H1 (cell line): ENCODE measurements at regions not wholly inside any gene's neighbourhood (a gene's known extent, or its start where the extent isn't known, plus 50 kb on each side); places are given as distances from the start of the nearest gene placed in this dataset.

Source experiments
- CTCF ChIA-PET: fragments of 300-600 bp; sonication (Branson Sonifier 250); formaldehyde crosslinking; loops from one replicate; lab custom pipeline; 2021; ENCODE audit not compliant: partially characterized antibody; lab: Charles Lee
- POLR2A ChIA-PET: fragments of 300-600 bp; sonication (Branson Sonifier 250); formaldehyde crosslinking; loops from one replicate; lab custom pipeline; 2021; ENCODE audit warnings: inconsistent platforms; ENCODE audit not compliant: partially characterized antibody; lab: Charles Lee
- DNase-seq, 2 experiments: peaks; one replicate each; pipeline versions ENCODE4 v3.0.0 to v3.0.0-alpha.2; 2010 to 2022; ENCODE audit warnings: low spot score in 2 of 2, low read depth in 1 of 2, mixed read lengths in 1 of 2
- FAIRE-seq: peaks from 2 replicates; lab custom pipeline; 2011; peaks lifted over from hg19 to GRCh38; lab: Jason Lieb, UNC
- H2AFZ ChIP-seq: 2 replicates; pipeline ENCODE4 v1.8.1; 2012; ENCODE audit warnings: low read length, inconsistent platforms
- H2AK5ac ChIP-seq: 2 replicates; pipeline ENCODE4 v1.6.1; 2013; ENCODE audit warnings: low read depth, low read length
- H2BK120ac ChIP-seq: replicated peaks from 2 replicates; pipeline ENCODE3; 2013; ENCODE audit warnings: low read depth, low read length, inconsistent platforms
- H2BK12ac ChIP-seq: 2 replicates; pipeline ENCODE4 v1.6.1; 2013; ENCODE audit warnings: low read depth, low read length
- H2BK15ac ChIP-seq: 2 replicates; pipeline ENCODE4 v1.6.1; 2013; ENCODE audit warnings: low read length
- H2BK20ac ChIP-seq: 2 replicates; pipeline ENCODE4 v1.6.1; 2013; ENCODE audit warnings: low read length
- H2BK5ac ChIP-seq: 2 replicates; pipeline ENCODE4 v1.6.1; 2013; ENCODE audit warnings: low read depth, low read length
- H3K14ac ChIP-seq: 2 replicates; pipeline ENCODE4 v1.6.1; 2013; ENCODE audit warnings: inconsistent platforms; ENCODE audit not compliant: insufficient read length
- H3K18ac ChIP-seq: 2 replicates; pipeline ENCODE4 v1.6.1; 2013; ENCODE audit warnings: low read length; ENCODE audit errors: extremely low read depth
- H3K23ac ChIP-seq: 2 replicates; pipeline ENCODE4 v1.6.1; 2013; ENCODE audit warnings: inconsistent platforms; ENCODE audit not compliant: insufficient read length
- H3K23me2 ChIP-seq: 2 replicates; pipeline ENCODE4 v1.6.1; 2013; ENCODE audit warnings: low read depth, low read length
- H3K27ac ChIP-seq: 2 replicates; pipeline ENCODE4 v1.6.1; 2011; ENCODE audit warnings: low read depth, low read length, inconsistent platforms
- H3K27me3 ChIP-seq, 4 experiments: replicated peaks in 1 of 4; 1 replicate in 1 of 4; 2 replicates in 3 of 4; pipeline versions ENCODE4 v1.6.1 to v1.8.1; 2011 to 2013; ENCODE audit warnings: low read length in 3 of 4, mild to moderate bottlenecking in 3 of 4, inconsistent platforms in 2 of 4, mixed read lengths in 2 of 4, moderate library complexity in 1 of 4; ENCODE audit not compliant: control insufficient read depth in 3 of 4, insufficient read depth in 3 of 4; ENCODE audit errors: extremely low read depth in 1 of 4
- H3K36me3 ChIP-seq, 4 experiments: 2 replicates each; pipeline versions ENCODE4 v1.6.1 to v1.8.1; 2011 to 2013; ENCODE audit warnings: mild to moderate bottlenecking in 4 of 4, low read length in 3 of 4, moderate library complexity in 2 of 4, control low read depth in 1 of 4, inconsistent platforms in 1 of 4; ENCODE audit not compliant: insufficient read depth in 4 of 4, control insufficient read depth in 2 of 4
- H3K4ac ChIP-seq: replicated peaks from 2 replicates; pipeline ENCODE3; 2013; ENCODE audit warnings: low read length, low read depth, mixed read lengths, inconsistent platforms; ENCODE audit not compliant: insufficient read length
- H3K4me1 ChIP-seq, 4 experiments: replicated peaks in 1 of 4; 1 replicate in 1 of 4; 2 replicates in 3 of 4; pipeline versions ENCODE4 v1.6.1 to v1.8.1; 2011 to 2013; ENCODE audit warnings: low read length in 3 of 4, inconsistent platforms in 2 of 4, mixed read lengths in 1 of 4; ENCODE audit not compliant: insufficient read depth in 4 of 4, control insufficient read depth in 3 of 4
- H3K4me2 ChIP-seq, 2 experiments: 2 replicates each; pipeline versions ENCODE4 v1.6.1 to v1.8.1; 2011 to 2013; ENCODE audit warnings: low read depth in 2 of 2, low read length in 2 of 2, control low read depth in 1 of 2, inconsistent platforms in 1 of 2, mild to moderate bottlenecking in 1 of 2; ENCODE audit not compliant: insufficient read depth in 1 of 2
- H3K4me3 ChIP-seq, 4 experiments: fragments of 200-600, 300-600 bp in 1 of 4; sonication (generic), shearing (Covaris generic), sonication (Bioruptor Twin) in 1 of 4; 2 replicates each; pipeline versions ENCODE4 v1.5.1 to v1.8.1; 2011 to 2016; ENCODE audit warnings: low read length in 4 of 4, low read depth in 3 of 4, control low read depth in 2 of 4, inconsistent platforms in 2 of 4, mild to moderate bottlenecking in 2 of 4, mixed read lengths in 1 of 4, moderate library complexity in 1 of 4; ENCODE audit not compliant: insufficient read depth in 2 of 4; ENCODE audit errors: extremely low read depth in 1 of 4
- H3K56ac ChIP-seq: replicated peaks from 2 replicates; pipeline ENCODE3; 2013; ENCODE audit warnings: low read depth, mild to moderate bottlenecking, mixed read lengths, low read length, inconsistent platforms; ENCODE audit not compliant: insufficient read length
- H3K79me1 ChIP-seq: 2 replicates; pipeline ENCODE4 v1.6.1; 2013; ENCODE audit warnings: low read depth, low read length, control low read depth
- H3K79me2 ChIP-seq, 2 experiments: 2 replicates each; pipeline versions ENCODE4 v1.6.1 to v1.8.1; 2012 to 2013; ENCODE audit warnings: low read length in 2 of 2, mild to moderate bottlenecking in 2 of 2, inconsistent platforms in 1 of 2; ENCODE audit not compliant: insufficient read depth in 2 of 2, control insufficient read depth in 1 of 2
- H3K9ac ChIP-seq, 4 experiments: replicated peaks in 1 of 4; 1 replicate in 1 of 4; 2 replicates in 3 of 4; pipeline versions ENCODE4 v1.6.1 to v1.8.1; 2011 to 2013; ENCODE audit warnings: low read depth in 3 of 4, low read length in 3 of 4, control low read depth in 2 of 4, mild to moderate bottlenecking in 2 of 4, moderate library complexity in 2 of 4, inconsistent platforms in 1 of 4; ENCODE audit errors: extremely low read depth in 1 of 4
- H3K9me3 ChIP-seq, 2 experiments: 2 replicates each; pipeline versions ENCODE4 v1.6.1 to v1.8.1; 2012 to 2013; ENCODE audit warnings: mild to moderate bottlenecking in 2 of 2, moderate library complexity in 2 of 2, control low read depth in 1 of 2, inconsistent platforms in 1 of 2, low read depth in 1 of 2, low read length in 1 of 2, mixed read lengths in 1 of 2; ENCODE audit not compliant: insufficient read depth in 2 of 2
- H4K20me1 ChIP-seq, 2 experiments: replicated peaks in 1 of 2; 2 replicates each; pipeline versions ENCODE3 to v1.8.1; 2011 to 2013; ENCODE audit warnings: inconsistent platforms in 2 of 2, low read length in 2 of 2, mild to moderate bottlenecking in 1 of 2; ENCODE audit not compliant: insufficient read depth in 2 of 2, control insufficient read depth in 1 of 2
- H4K5ac ChIP-seq: 2 replicates; pipeline ENCODE4 v1.6.1; 2013; ENCODE audit warnings: low read length, low read depth, mixed read lengths, inconsistent platforms; ENCODE audit not compliant: insufficient read length
- H4K8ac ChIP-seq: 2 replicates; pipeline ENCODE4 v1.8.0; 2013; ENCODE audit warnings: mild to moderate bottlenecking, moderate library complexity, low read length, inconsistent platforms; ENCODE audit not compliant: insufficient read depth; ENCODE audit errors: extremely low read depth
- H4K91ac ChIP-seq: replicated peaks from 2 replicates; pipeline ENCODE3; 2013; ENCODE audit warnings: low read length, mixed read lengths, inconsistent platforms; ENCODE audit not compliant: insufficient read length
- ASH2L ChIP-seq: fragments of 200-600, 300-600 bp; sonication (generic); IDR thresholded peaks from one replicate; pipeline ENCODE4 v1.7.1; 2017; ENCODE audit warnings: low read length
- BACH1 ChIP-seq: IDR thresholded peaks from 2 replicates; pipeline ENCODE4 v1.6.1; 2012; ENCODE audit warnings: low read length, improper control_type of control experiment
- BCL11A ChIP-seq, 2 experiments: IDR thresholded peaks; one replicate each; pipeline ENCODE4 v1.6.1; 2011; ENCODE audit warnings: low read depth in 2 of 2, low read length in 2 of 2, mild to moderate bottlenecking in 2 of 2
- FOSL1 ChIP-seq: IDR thresholded peaks from 2 replicates; pipeline ENCODE4 v1.6.1; 2011; ENCODE audit warnings: mild to moderate bottlenecking, low read depth, low read length, moderate library complexity; ENCODE audit not compliant: insufficient read depth
- MAFK ChIP-seq: IDR thresholded peaks from 2 replicates; pipeline ENCODE4 v1.6.1; 2012; ENCODE audit warnings: low read depth, mild to moderate bottlenecking, improper control_type of control experiment, low read length
- RNF2 ChIP-seq: fragments of 200-900, 300-1000 bp; sonication (generic); IDR thresholded peaks from 2 replicates; pipeline ENCODE4 v1.7.1; 2016; ENCODE audit warnings: borderline replicate concordance, low read depth, mild to moderate bottlenecking, antibody characterized with exemption, low read length; ENCODE audit not compliant: poor library complexity, severe bottlenecking; ENCODE audit errors: missing control alignments
- SIN3A ChIP-seq, 2 experiments: IDR thresholded peaks in 1 of 2; conservative IDR thresholded peaks in 1 of 2; 2 replicates each; pipeline ENCODE4 v1.6.1; 2011 to 2012; ENCODE audit warnings: low read length in 2 of 2, improper control_type of control experiment in 1 of 2, low read depth in 1 of 2, mild to moderate bottlenecking in 1 of 2
- TAF1 ChIP-seq: IDR thresholded peaks from 2 replicates; pipeline ENCODE4 v1.6.1; 2011; ENCODE audit warnings: mild to moderate bottlenecking, low read depth, low read length
- TBP ChIP-seq: IDR thresholded peaks from 2 replicates; pipeline ENCODE4 v1.6.1; 2011; ENCODE audit warnings: low read depth, low read length, improper control_type of control experiment
- YY1 ChIP-seq: IDR thresholded peaks from 2 replicates; pipeline ENCODE4 v1.6.1; 2011; ENCODE audit warnings: low read depth, mild to moderate bottlenecking, low read length
- ZNF274 ChIP-seq: IDR thresholded peaks from 2 replicates; pipeline ENCODE4 v1.7.0; 2012; ENCODE audit warnings: low read length, borderline replicate concordance; ENCODE audit errors: extremely low read depth
- WGBS, 2 experiments: shearing (Covaris generic) in 1 of 2; methylation state at CpG; one replicate each; pipeline versions ENCODE4 v1.1.6 to v1.1.7; 2013 to 2015; ENCODE audit warnings: low lambda C conversion rate in 2 of 2, mixed read lengths in 2 of 2, inconsistent platforms in 1 of 2, low coverage in 1 of 2, missing lambda C conversion rate in 1 of 2; ENCODE audit not compliant: insufficient replicate concordance in 2 of 2, insufficient coverage in 1 of 2, insufficient read length in 1 of 2; ENCODE audit errors: extremely low coverage in 1 of 2, missing lambda C conversion rate in 1 of 2; 5-methylcytosine and 5-hydroxymethylcytosine counted together
- TF ChIP-seq, protein P1 (sequence below): IDR thresholded peaks from 2 replicates; pipeline ENCODE4 v1.6.1; 2012; ENCODE audit warnings: low read length, inconsistent platforms

DNA sequence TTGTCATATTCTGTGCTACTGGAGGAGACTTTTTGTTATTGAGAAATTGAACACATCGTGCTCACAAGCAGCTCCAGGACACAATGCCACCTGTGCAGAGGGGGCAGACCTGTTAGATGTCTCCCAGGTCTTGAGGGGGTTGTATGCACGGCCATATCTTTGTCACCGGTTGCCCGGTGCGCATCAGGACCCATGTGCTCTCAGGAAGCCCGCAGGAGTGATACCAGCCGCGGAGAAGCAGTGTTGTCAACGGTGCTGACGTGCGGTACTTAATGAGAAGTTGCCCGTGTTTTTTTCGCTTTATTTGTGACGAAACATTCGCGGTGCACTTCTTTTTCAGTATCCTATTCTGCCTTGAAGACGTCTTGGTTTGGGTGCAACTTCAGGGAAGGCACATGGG, 128.2 kb upstream of the RTL1 start:
- FAIRE-seq (no peak), DNase-seq (no peak)
- Histone ChIP-seq H3K4me3 (no peak overlapping the region), H3K4ac (no peak overlapping the region), H4K91ac (no peak overlapping the region), H2BK12ac (no peak overlapping the region), H3K79me2 (no peaks in the 10 kb centered on the region), H2BK5ac (no peak overlapping the region), H4K8ac (no peak overlapping the region), H3K23ac (no peak overlapping the region), H2BK120ac (no peak overlapping the region), H3K23me2 (no peaks in the 10 kb centered on the region), H2AFZ (no peak overlapping the region), H3K79me1 (no peaks in the 10 kb centered on the region), H3K9me3 (no peaks in the 10 kb centered on the region; a peak in 1 of 4 replicates), H4K20me1 (no peaks in the 10 kb centered on the region), H4K5ac (no peak overlapping the region), H3K27me3 (no peaks in the 10 kb centered on the region), H3K14ac (no peak overlapping the region), H3K9ac (no peak overlapping the region), H2BK20ac (no peak overlapping the region), H2BK15ac (no peak overlapping the region), H3K18ac (no peak overlapping the region), H3K56ac (no peak overlapping the region), H3K36me3 (no peaks in the 10 kb centered on the region), H3K4me2 (no peak overlapping the region), H2AK5ac (no peak overlapping the region), H3K27ac (no peak overlapping the region), H3K4me1 (no peaks in the 10 kb centered on the region)
- POLR2A ChIA-PET, result no interaction called here
- CTCF ChIA-PET, result no interaction called here
- 93% methylated on average over 17 of the region's 17 CpGs; no CpG with 5 or more reads in 1 of the 2 experiments for WGBS, 2 experiments
- TF ChIP-seq FOSL1, result no peak
- TF ChIP-seq, protein P1, sequence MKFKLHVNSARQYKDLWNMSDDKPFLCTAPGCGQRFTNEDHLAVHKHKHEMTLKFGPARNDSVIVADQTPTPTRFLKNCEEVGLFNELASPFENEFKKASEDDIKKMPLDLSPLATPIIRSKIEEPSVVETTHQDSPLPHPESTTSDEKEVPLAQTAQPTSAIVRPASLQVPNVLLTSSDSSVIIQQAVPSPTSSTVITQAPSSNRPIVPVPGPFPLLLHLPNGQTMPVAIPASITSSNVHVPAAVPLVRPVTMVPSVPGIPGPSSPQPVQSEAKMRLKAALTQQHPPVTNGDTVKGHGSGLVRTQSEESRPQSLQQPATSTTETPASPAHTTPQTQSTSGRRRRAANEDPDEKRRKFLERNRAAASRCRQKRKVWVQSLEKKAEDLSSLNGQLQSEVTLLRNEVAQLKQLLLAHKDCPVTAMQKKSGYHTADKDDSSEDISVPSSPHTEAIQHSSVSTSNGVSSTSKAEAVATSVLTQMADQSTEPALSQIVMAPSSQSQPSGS, result no peak
- no peak for TF ChIP-seq MAFK
- TF ChIP-seq BACH1, result no peak
- no peak for TF ChIP-seq BCL11A (IDR thresholded peaks at IDR 0.05; ENCODE audit: low read depth in 2 of 2, low read length in 2 of 2)
- TF ChIP-seq ASH2L, result no peak
- no peak for TF ChIP-seq RNF2
- no peak for TF ChIP-seq ZNF274
- no peak for TF ChIP-seq SIN3A (conservative IDR thresholded peaks at IDR 0.05 in 1 of 2, IDR thresholded peaks at IDR 0.05 in 1 of 2; ENCODE audit: low read depth in 1 of 2, low read length in 2 of 2)
- no peak for TF ChIP-seq TBP
- TF ChIP-seq TAF1, result no peak
- no peak for TF ChIP-seq YY1
